Sigmoid colon (tissue), 6 donors: ENCODE measurements at regions not wholly inside any gene's neighbourhood (a gene's known extent, or its start where the extent isn't known, plus 50 kb on each side); places are given as distances from the start of the nearest gene placed in this dataset.

ENCODE experiments used
- DNase-seq: peaks from one replicate; pipeline ENCODE4 v3.0.0-alpha.2; 2019
- H3K27ac ChIP-seq, 4 donors: fragments of 200-600 bp; sonication (generic); one replicate each; pipeline ENCODE4 v1.5.1; 2016 to 2019; ENCODE audit warnings: mild to moderate bottlenecking in 1 of 4
- H3K27me3 ChIP-seq, 3 donors: fragments of 200-600 bp; sonication (generic); one replicate each; pipeline ENCODE4 v1.5.1; 2019; ENCODE audit warnings: mild to moderate bottlenecking in 1 of 3
- H3K36me3 ChIP-seq, 4 donors: fragments of 200-600 bp; sonication (generic); one replicate each; pipeline ENCODE4 v1.5.1; 2016 to 2019
- H3K4me1 ChIP-seq, 4 donors: fragments of 200-600 bp; sonication (generic); one replicate each; pipeline ENCODE4 v1.5.1; 2017 to 2019
- H3K4me3 ChIP-seq, 4 donors: fragments of 200-600 bp; sonication (generic); one replicate each; pipeline ENCODE4 v1.5.1; 2017 to 2019; ENCODE audit warnings: mild to moderate bottlenecking in 2 of 4, moderate library complexity in 1 of 4
- H3K9me3 ChIP-seq, 4 donors: fragments of 200-600 bp in 3 of 4; sonication (generic) in 3 of 4; one replicate each; pipeline versions ENCODE4 v1.5.1 to v1.6.1; 2013 to 2019
- EP300 ChIP-seq, 4 donors: sonication (generic); formaldehyde crosslinking; IDR thresholded peaks; one replicate each; pipeline ENCODE4 v1.6.1; 2017; ENCODE audit warnings: antibody characterized with exemption in 4 of 4
- POLR2A ChIP-seq, 2 donors: fragments of 450-650 bp; IDR thresholded peaks; one replicate each; pipeline ENCODE4 v1.6.1; 2016; ENCODE audit warnings: antibody characterized with exemption in 2 of 2, mild to moderate bottlenecking in 2 of 2, moderate library complexity in 2 of 2
- POLR2AphosphoS5 ChIP-seq, 4 donors: sonication (generic); formaldehyde crosslinking; IDR thresholded peaks; one replicate each; pipeline ENCODE4 v1.6.1; 2017; ENCODE audit warnings: antibody characterized with exemption in 4 of 4
- WGBS, 2 donors: extraction: QIAGEN DNeasy Blood & Tissue Kit; methylation state at CpG; one replicate each; pipeline ENCODE4 v1.1.7; 2013; 5-methylcytosine and 5-hydroxymethylcytosine counted together
- intact Hi-C: fragments of 100-400 bp; cut with DNase I; formaldehyde crosslinking; loops from one replicate; pipeline ENCODE4 v1.15.1; 2023
- TF ChIP-seq, protein P1 (sequence below), 4 experiments: fragments of 450-650 bp in 3 of 4; fragments of 200-600 bp in 1 of 4; IDR thresholded peaks; one replicate each; pipeline ENCODE4 v1.5.1; 2016 to 2019; ENCODE audit warnings: antibody characterized with exemption in 4 of 4, mild to moderate bottlenecking in 3 of 4, moderate library complexity in 2 of 4
- donor health status: healthy with polysubstance abuse.
- donor health status: healthy.

DNA sequence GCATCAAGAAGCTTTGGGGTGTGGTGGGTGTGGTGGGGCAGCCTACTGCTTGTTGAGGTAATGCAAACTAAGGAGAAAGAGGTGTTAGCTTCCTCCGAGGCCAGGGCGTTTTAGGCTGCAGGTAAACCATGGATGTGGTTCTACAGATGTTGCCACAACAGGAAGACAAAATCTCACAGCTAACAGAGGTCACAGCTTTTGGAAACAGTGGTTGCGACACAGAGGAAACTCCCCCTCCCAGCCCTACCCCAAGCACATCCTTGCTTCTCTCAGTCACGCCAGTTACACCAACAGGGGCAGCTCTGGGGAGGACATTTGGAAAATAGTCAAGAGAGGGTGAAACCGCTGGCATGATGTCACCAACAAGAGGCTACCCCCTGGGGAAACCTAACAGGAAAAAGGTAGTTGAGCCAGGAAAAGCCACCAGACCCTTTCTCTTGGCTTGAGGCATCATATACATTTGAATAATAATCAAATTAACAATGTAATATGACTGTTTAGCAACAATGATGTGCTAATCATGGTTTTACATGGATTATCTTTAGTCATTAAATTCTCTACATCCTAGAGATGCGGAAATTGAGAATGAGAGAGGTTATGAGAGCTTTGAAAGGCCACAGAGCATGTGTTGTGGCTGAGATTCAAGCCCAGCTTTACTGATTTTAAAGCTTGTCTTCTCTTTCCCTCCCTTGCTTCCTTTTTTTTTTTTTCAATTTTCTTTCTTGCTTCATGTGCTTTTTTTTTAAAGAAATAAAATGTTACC is 82.2 kb upstream of the IL12B start:
- Histone ChIP-seq H3K4me1 (no peaks in the 10 kb centered on the region), H3K27ac (no peak overlapping the region), H3K4me3 (no peak overlapping the region), H3K9me3 (no peaks in the 10 kb centered on the region), H3K27me3 (no peaks in the 10 kb centered on the region), H3K36me3 (no peaks in the 10 kb centered on the region)
- no peak for DNase-seq
- intact Hi-C loops = no loop called here
- no peak for TF ChIP-seq POLR2AphosphoS5 (IDR thresholded peaks at IDR 0.05)
- TF ChIP-seq POLR2A (IDR thresholded peaks at IDR 0.05) = no peak
- TF ChIP-seq, protein P1, sequence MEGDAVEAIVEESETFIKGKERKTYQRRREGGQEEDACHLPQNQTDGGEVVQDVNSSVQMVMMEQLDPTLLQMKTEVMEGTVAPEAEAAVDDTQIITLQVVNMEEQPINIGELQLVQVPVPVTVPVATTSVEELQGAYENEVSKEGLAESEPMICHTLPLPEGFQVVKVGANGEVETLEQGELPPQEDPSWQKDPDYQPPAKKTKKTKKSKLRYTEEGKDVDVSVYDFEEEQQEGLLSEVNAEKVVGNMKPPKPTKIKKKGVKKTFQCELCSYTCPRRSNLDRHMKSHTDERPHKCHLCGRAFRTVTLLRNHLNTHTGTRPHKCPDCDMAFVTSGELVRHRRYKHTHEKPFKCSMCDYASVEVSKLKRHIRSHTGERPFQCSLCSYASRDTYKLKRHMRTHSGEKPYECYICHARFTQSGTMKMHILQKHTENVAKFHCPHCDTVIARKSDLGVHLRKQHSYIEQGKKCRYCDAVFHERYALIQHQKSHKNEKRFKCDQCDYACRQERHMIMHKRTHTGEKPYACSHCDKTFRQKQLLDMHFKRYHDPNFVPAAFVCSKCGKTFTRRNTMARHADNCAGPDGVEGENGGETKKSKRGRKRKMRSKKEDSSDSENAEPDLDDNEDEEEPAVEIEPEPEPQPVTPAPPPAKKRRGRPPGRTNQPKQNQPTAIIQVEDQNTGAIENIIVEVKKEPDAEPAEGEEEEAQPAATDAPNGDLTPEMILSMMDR (IDR thresholded peaks at IDR 0.05) = no peak
- TF ChIP-seq EP300 (IDR thresholded peaks at IDR 0.05) = no peak
- 36 to 55% methylated on average over 6 of the region's 6 CpGs for WGBS, 2 donors

DNA sequence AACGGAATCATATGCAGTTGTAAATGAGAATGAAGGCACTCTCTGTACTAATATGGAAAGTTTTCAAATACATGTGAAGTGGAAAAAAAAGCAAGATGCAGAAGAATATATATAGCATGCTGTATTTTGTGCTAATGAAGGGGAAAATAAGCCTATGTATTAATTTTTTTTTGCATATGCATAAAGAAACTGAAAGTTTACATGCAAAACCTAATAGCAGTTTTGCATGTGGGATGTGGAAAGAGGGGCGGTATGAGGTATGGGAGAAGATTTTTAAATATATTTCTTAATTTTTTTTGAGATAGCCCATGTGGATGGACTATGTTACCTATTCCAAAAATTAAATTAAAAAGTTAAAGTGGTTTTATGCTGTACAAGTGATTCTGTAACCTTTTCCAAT is 83.7 kb upstream of the IL12B start:
- no peak for DNase-seq
- Histone ChIP-seq H3K27ac (no peak overlapping the region), H3K4me3 (no peak overlapping the region), H3K36me3 (no peaks in the 10 kb centered on the region), H3K9me3 (no peaks in the 10 kb centered on the region), H3K4me1 (no peaks in the 10 kb centered on the region), H3K27me3 (no peaks in the 10 kb centered on the region)
- 71 to 74% methylated on average over 2 of the region's 2 CpGs for WGBS, 2 donors
- intact Hi-C loops = no loop called here
- TF ChIP-seq EP300 (IDR thresholded peaks at IDR 0.05) = no peak
- no peak for TF ChIP-seq POLR2AphosphoS5 (IDR thresholded peaks at IDR 0.05)
- TF ChIP-seq POLR2A (IDR thresholded peaks at IDR 0.05) = no peak
- TF ChIP-seq, protein P1 (IDR thresholded peaks at IDR 0.05) = no peak

DNA sequence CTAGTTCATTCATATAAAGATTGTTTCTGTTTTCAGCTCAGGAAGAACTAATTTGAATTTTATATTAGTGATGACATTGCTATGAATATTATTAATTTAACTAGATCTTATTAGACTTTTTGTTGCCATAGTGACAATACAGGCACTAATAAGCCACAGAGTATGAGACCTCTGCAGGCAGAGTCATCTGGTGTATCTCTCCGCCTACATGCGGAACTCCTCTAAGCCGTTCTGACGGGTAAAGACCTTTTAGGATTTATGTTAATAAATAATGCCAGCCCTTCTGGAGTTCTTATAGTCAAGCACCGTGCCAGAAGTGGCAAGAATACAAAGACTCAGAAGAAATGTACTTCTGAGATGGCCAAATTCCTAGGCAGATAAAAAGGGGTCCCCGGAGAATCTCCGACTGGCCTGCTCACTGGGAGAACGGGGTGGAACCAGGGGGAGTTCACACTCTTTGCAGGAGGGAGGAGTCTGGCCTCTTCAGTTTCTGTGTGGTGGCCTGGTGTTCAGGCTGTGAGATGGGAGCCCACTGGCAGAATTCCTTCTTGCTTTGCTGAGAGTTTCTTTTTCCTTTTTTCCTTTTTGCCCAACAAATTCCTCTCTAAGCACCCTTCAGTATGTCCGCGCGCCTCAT is 85.1 kb upstream of the IL12B start:
- peak overlapping the region in 2 of 4 donors; percentile 7 to 16 for H3K4me3 ChIP-seq
- DNase-seq = no peak
- 79 to 85% methylated on average over 11 of the region's 11 CpGs for WGBS, 2 donors
- TF ChIP-seq EP300 (IDR thresholded peaks at IDR 0.05) (no peak), POLR2A (IDR thresholded peaks at IDR 0.05) (no peak), POLR2AphosphoS5 (IDR thresholded peaks at IDR 0.05) (no peak)
- TF ChIP-seq, protein P1 (IDR thresholded peaks at IDR 0.05) = no peak
- no peaks in the 10 kb centered on the region for H3K4me1 ChIP-seq
- intact Hi-C loops = no loop called here
- H3K27ac ChIP-seq = no peak overlapping the region
- H3K36me3 ChIP-seq = no peaks in the 10 kb centered on the region
- no peaks in the 10 kb centered on the region for H3K27me3 ChIP-seq
- no peaks in the 10 kb centered on the region for H3K9me3 ChIP-seq

DNA sequence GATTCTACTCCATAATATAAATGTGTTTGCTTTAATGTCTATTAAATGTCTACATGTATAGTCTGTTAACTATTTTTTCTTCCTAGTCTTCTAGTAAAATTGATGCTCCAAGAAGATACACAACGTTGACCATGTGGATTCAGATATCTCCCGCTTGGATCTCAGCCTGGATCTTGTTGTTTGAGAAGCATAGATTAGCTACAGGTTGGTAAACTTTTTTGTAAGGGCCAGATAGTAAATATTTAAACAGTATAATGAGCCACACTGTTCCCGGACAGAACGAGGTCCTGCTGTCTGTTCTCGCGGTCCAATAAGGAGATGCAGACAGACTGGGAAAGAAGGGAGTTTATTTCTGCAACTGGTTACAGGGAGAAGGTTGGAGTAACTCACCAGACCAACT is 86.2 kb upstream of the IL12B start:
- no peak for DNase-seq
- no peak overlapping the region for H3K27ac ChIP-seq
- no peaks in the 10 kb centered on the region for H3K27me3 ChIP-seq
- H3K4me3 ChIP-seq = no peak overlapping the region
- WGBS, 2 donors = 51 to 80% methylated on average over 6 of the region's 6 CpGs
- no peaks in the 10 kb centered on the region for H3K36me3 ChIP-seq
- no peaks in the 10 kb centered on the region for H3K4me1 ChIP-seq
- TF ChIP-seq, protein P1 (IDR thresholded peaks at IDR 0.05) = no peak
- TF ChIP-seq POLR2A (IDR thresholded peaks at IDR 0.05) (no peak), POLR2AphosphoS5 (IDR thresholded peaks at IDR 0.05) (no peak), EP300 (IDR thresholded peaks at IDR 0.05) (no peak)
- H3K9me3 ChIP-seq = no peaks in the 10 kb centered on the region
- intact Hi-C loops = no loop called here
